Trophoblast cell (in vitro differentiated cells and primary cell): ENCODE measurements at regions not wholly inside any gene's neighbourhood (a gene's known extent, or its start where the extent isn't known, plus 50 kb on each side); places are given as distances from the start of the nearest gene placed in this dataset.

Source experiments
- DNase-seq, 2 donors: peaks; one replicate each; pipeline ENCODE4 v3.0.0-alpha.2; 2016
- H2AFZ ChIP-seq: 2 replicates; pipeline ENCODE4 v1.6.1; 2013; ENCODE audit warnings: low read length, moderate library complexity, mild to moderate bottlenecking; ENCODE audit not compliant: insufficient read depth, poor library complexity
- H2AK5ac ChIP-seq: 2 replicates; pipeline ENCODE4 v1.6.1; 2013; ENCODE audit warnings: mild to moderate bottlenecking, low read length
- H2BK120ac ChIP-seq: 2 replicates; pipeline ENCODE4 v1.6.1; 2013; ENCODE audit warnings: low read length, mild to moderate bottlenecking, moderate library complexity; ENCODE audit not compliant: insufficient read depth, poor library complexity
- H2BK12ac ChIP-seq: 2 replicates; pipeline ENCODE4 v1.6.1; 2013; ENCODE audit warnings: mild to moderate bottlenecking, low read length, moderate library complexity
- H2BK5ac ChIP-seq: 2 replicates; pipeline ENCODE4 v1.6.1; 2013; ENCODE audit warnings: low read length, low read depth, moderate library complexity, mild to moderate bottlenecking; ENCODE audit not compliant: poor library complexity
- H3K14ac ChIP-seq: 2 replicates; pipeline ENCODE4 v1.6.1; 2013; ENCODE audit warnings: mild to moderate bottlenecking, low read length
- H3K18ac ChIP-seq: 2 replicates; pipeline ENCODE4 v1.6.1; 2013; ENCODE audit warnings: mild to moderate bottlenecking, low read length
- H3K23ac ChIP-seq: 2 replicates; pipeline ENCODE4 v1.6.1; 2013; ENCODE audit warnings: low read length
- H3K27ac ChIP-seq: 2 replicates; pipeline ENCODE4 v1.5.1; 2013; ENCODE audit warnings: low read depth, mild to moderate bottlenecking, inconsistent platforms, low read length, moderate library complexity
- H3K27me3 ChIP-seq: 2 replicates; pipeline ENCODE4 v1.6.1; 2013; ENCODE audit warnings: inconsistent platforms, mild to moderate bottlenecking, low read length, moderate library complexity; ENCODE audit not compliant: insufficient read depth
- H3K36me3 ChIP-seq, 2 experiments: 1 replicate in 1 of 2; 2 replicates in 1 of 2; pipeline ENCODE4 v1.6.1; 2013; ENCODE audit warnings: low read length in 2 of 2, mild to moderate bottlenecking in 2 of 2, moderate library complexity in 1 of 2; ENCODE audit not compliant: insufficient read depth in 2 of 2, control insufficient read depth in 1 of 2
- H3K4ac ChIP-seq: 2 replicates; pipeline ENCODE4 v1.6.1; 2013; ENCODE audit warnings: low read depth, mild to moderate bottlenecking, low read length, moderate library complexity
- H3K4me1 ChIP-seq, 2 experiments: 1 replicate in 1 of 2; 2 replicates in 1 of 2; pipeline ENCODE4 v1.6.1; 2013; ENCODE audit warnings: low read length in 2 of 2, mild to moderate bottlenecking in 2 of 2, moderate library complexity in 1 of 2; ENCODE audit not compliant: insufficient read depth in 2 of 2, control insufficient read depth in 1 of 2
- H3K4me2 ChIP-seq: 2 replicates; pipeline ENCODE4 v1.6.1; 2013; ENCODE audit warnings: inconsistent platforms, mild to moderate bottlenecking, low read length, moderate library complexity
- H3K4me3 ChIP-seq: 2 replicates; pipeline ENCODE4 v1.5.1; 2013; ENCODE audit warnings: mild to moderate bottlenecking, low read depth, low read length, inconsistent platforms
- H3K79me1 ChIP-seq: one replicate; pipeline ENCODE4 v1.6.1; 2013; ENCODE audit warnings: low read length
- H3K79me2 ChIP-seq: 2 replicates; pipeline ENCODE4 v1.6.1; 2013; ENCODE audit warnings: low read length, mild to moderate bottlenecking; ENCODE audit not compliant: control insufficient read depth, insufficient read depth, poor library complexity
- H3K9ac ChIP-seq: 2 replicates; pipeline ENCODE4 v1.6.1; 2013; ENCODE audit warnings: mild to moderate bottlenecking, low read length
- H3K9me3 ChIP-seq: 2 replicates; pipeline ENCODE4 v1.6.1; 2013; ENCODE audit warnings: low read depth, mild to moderate bottlenecking, control low read depth, inconsistent platforms, low read length; ENCODE audit not compliant: insufficient read depth
- H4K12ac ChIP-seq: 2 replicates; pipeline ENCODE4 v1.6.1; 2013; ENCODE audit warnings: low read depth, mild to moderate bottlenecking, low read length, moderate library complexity
- H4K8ac ChIP-seq: 2 replicates; pipeline ENCODE4 v1.6.1; 2013; ENCODE audit warnings: low read depth, mild to moderate bottlenecking, low read length, moderate library complexity
- H4K91ac ChIP-seq: one replicate; pipeline ENCODE4 v1.6.1; 2013; ENCODE audit warnings: low read depth, mild to moderate bottlenecking, low read length, moderate library complexity
- WGBS: extraction: QIAGEN DNeasy Blood & Tissue Kit; methylation state at CpG from one replicate; pipeline ENCODE4 v1.1.7; 2013; ENCODE audit warnings: missing lambda C conversion rate; ENCODE audit not compliant: insufficient read length, insufficient coverage; ENCODE audit errors: extremely low coverage; 5-methylcytosine and 5-hydroxymethylcytosine counted together

GRCh38 chr2:126586317-126586716 is 69.6 kb upstream of the GYPC start:
- H4K8ac ChIP-seq, result no peak overlapping the region
- H3K18ac ChIP-seq, result no peak overlapping the region
- H3K27ac ChIP-seq, result no peak overlapping the region
- no peaks in the 10 kb centered on the region for H3K79me1 ChIP-seq
- H2BK120ac ChIP-seq, result no peak overlapping the region
- H3K9me3 ChIP-seq, result no peaks in the 10 kb centered on the region
- H2BK5ac ChIP-seq, result no peak overlapping the region
- no peaks in the 10 kb centered on the region for H3K4me1 ChIP-seq
- H3K79me2 ChIP-seq, result no peaks in the 10 kb centered on the region
- no peak overlapping the region for H3K4ac ChIP-seq
- H3K4me3 ChIP-seq, result no peak overlapping the region
- no peaks in the 10 kb centered on the region for H3K27me3 ChIP-seq
- no CpG with 5 or more reads among the region's 8 CpGs for WGBS
- no peak overlapping the region for H4K12ac ChIP-seq
- H2AFZ ChIP-seq, result no peak overlapping the region
- H2AK5ac ChIP-seq, result no peak overlapping the region
- H4K91ac ChIP-seq, result no peak overlapping the region
- no peak overlapping the region for H3K9ac ChIP-seq
- H3K4me2 ChIP-seq, result no peak overlapping the region
- no peak overlapping the region for H3K14ac ChIP-seq
- DNase-seq, result no peak
- H3K36me3 ChIP-seq, result no peaks in the 10 kb centered on the region
- H3K23ac ChIP-seq, result no peak overlapping the region
- no peak overlapping the region for H2BK12ac ChIP-seq

- no peak overlapping the region for H3K18ac ChIP-seq
- H3K27ac ChIP-seq, result no peak overlapping the region
- no peak overlapping the region for H2BK12ac ChIP-seq
- no peak for DNase-seq
- no peak overlapping the region for H3K23ac ChIP-seq
- no peak overlapping the region for H4K12ac ChIP-seq
- no peak overlapping the region for H3K14ac ChIP-seq
- H2BK5ac ChIP-seq, result no peak overlapping the region
- no peak overlapping the region for H3K4me2 ChIP-seq
- H4K91ac ChIP-seq, result no peak overlapping the region
- H2AK5ac ChIP-seq, result no peak overlapping the region
- no peak overlapping the region for H3K9ac ChIP-seq
- WGBS, result no CpG with 5 or more reads among the region's 2 CpGs
- no peaks in the 10 kb centered on the region for H3K79me1 ChIP-seq
- no peak overlapping the region for H4K8ac ChIP-seq
- H3K4ac ChIP-seq, result no peak overlapping the region
- H3K79me2 ChIP-seq, result no peaks in the 10 kb centered on the region
- H3K4me3 ChIP-seq, result no peak overlapping the region
- no peak overlapping the region for H2AFZ ChIP-seq
- no peaks in the 10 kb centered on the region for H3K9me3 ChIP-seq
- H2BK120ac ChIP-seq, result no peak overlapping the region
- no peaks in the 10 kb centered on the region for H3K36me3 ChIP-seq
- H3K27me3 ChIP-seq, result no peaks in the 10 kb centered on the region
- no peaks in the 10 kb centered on the region for H3K4me1 ChIP-seq
Observed at GRCh38 chr2:126599062-126599461, 56.9 kb upstream of the GYPC start.

- no peaks in the 10 kb centered on the region for H3K79me2 ChIP-seq
- H3K36me3 ChIP-seq, result no peaks in the 10 kb centered on the region
- WGBS, result no CpG with 5 or more reads among the region's 3 CpGs
- no peak overlapping the region for H3K4me3 ChIP-seq
- H3K9me3 ChIP-seq, result no peaks in the 10 kb centered on the region
- no peak overlapping the region for H4K8ac ChIP-seq
- H3K4me1 ChIP-seq, result no peaks in the 10 kb centered on the region
- no peak overlapping the region for H3K27ac ChIP-seq
- no peak overlapping the region for H2BK12ac ChIP-seq
- H2BK120ac ChIP-seq, result no peak overlapping the region
- H2AFZ ChIP-seq, result no peak overlapping the region
- no peak overlapping the region for H3K9ac ChIP-seq
- H2BK5ac ChIP-seq, result no peak overlapping the region
- no peak overlapping the region for H2AK5ac ChIP-seq
- no peaks in the 10 kb centered on the region for H3K27me3 ChIP-seq
- no peak overlapping the region for H3K4ac ChIP-seq
- H3K79me1 ChIP-seq, result no peaks in the 10 kb centered on the region
- peak overlapping the region; percentile 2 for H3K23ac ChIP-seq
- H3K4me2 ChIP-seq, result no peak overlapping the region
- H3K18ac ChIP-seq, result no peak overlapping the region
- H4K12ac ChIP-seq, result no peak overlapping the region
- H3K14ac ChIP-seq, result no peak overlapping the region
- no peak for DNase-seq
- H4K91ac ChIP-seq, result no peak overlapping the region
Observed at GRCh38 chr2:126600742-126601141, 55.2 kb upstream of the GYPC start.

GRCh38 chr2:126602334-126602733 is 53.6 kb upstream of the GYPC start:
- no CpG with 5 or more reads among the region's 2 CpGs for WGBS
- no peak overlapping the region for H2BK5ac ChIP-seq
- peak overlapping the region; percentile 76 for H3K23ac ChIP-seq
- DNase-seq, result no peak
- H4K8ac ChIP-seq, result no peak overlapping the region
- H3K9ac ChIP-seq, result no peak overlapping the region
- no peak overlapping the region for H2BK12ac ChIP-seq
- H3K27me3 ChIP-seq, result no peaks in the 10 kb centered on the region
- no peak overlapping the region for H3K14ac ChIP-seq
- no peak overlapping the region for H2AFZ ChIP-seq
- H4K12ac ChIP-seq, result no peak overlapping the region
- H3K79me2 ChIP-seq, result no peaks in the 10 kb centered on the region
- no peaks in the 10 kb centered on the region for H3K9me3 ChIP-seq
- H3K4me1 ChIP-seq, result no peaks in the 10 kb centered on the region
- no peaks in the 10 kb centered on the region for H3K36me3 ChIP-seq
- no peak overlapping the region for H3K27ac ChIP-seq
- no peak overlapping the region for H4K91ac ChIP-seq
- H3K79me1 ChIP-seq, result no peaks in the 10 kb centered on the region
- H2AK5ac ChIP-seq, result no peak overlapping the region
- H3K4me3 ChIP-seq, result no peak overlapping the region
- H2BK120ac ChIP-seq, result no peak overlapping the region
- H3K4me2 ChIP-seq, result no peak overlapping the region
- no peak overlapping the region for H3K18ac ChIP-seq
- H3K4ac ChIP-seq, result no peak overlapping the region
